GM12872 (cell line): ENCODE measurements at regions not wholly inside any gene's neighbourhood (a gene's known extent, or its start where the extent isn't known, plus 50 kb on each side); places are given as distances from the start of the nearest gene placed in this dataset.

Experiments
- CTCF ChIP-seq: IDR thresholded peaks from 3 replicates; pipeline ENCODE4 v1.5.1; 2011; ENCODE audit warnings: low read depth, mild to moderate bottlenecking, low read length, moderate library complexity; ENCODE audit not compliant: insufficient read depth

- TF ChIP-seq CTCF = no peak
These were observed 236.9 kb upstream of the NRIP1 start for GRCh38 chr21:15301736-15302135.

GRCh38 chr21:15306271-15306670 lies 241.5 kb upstream of the NRIP1 start:
- no peak for TF ChIP-seq CTCF

GRCh38 chr21:15308333-15308732 lies 243.5 kb upstream of the NRIP1 start:
- TF ChIP-seq CTCF = no peak

- no peak for TF ChIP-seq CTCF
These were observed 244.3 kb upstream of the NRIP1 start for GRCh38 chr21:15309022-15309590.

GRCh38 chr21:15309721-15310120 lies 244.9 kb upstream of the NRIP1 start:
- no peak for TF ChIP-seq CTCF

GRCh38 chr21:15311510-15311909 lies 246.7 kb upstream of the NRIP1 start:
- no peak for TF ChIP-seq CTCF

- TF ChIP-seq CTCF = no peak
These were observed 254.9 kb upstream of the NRIP1 start for GRCh38 chr21:15319727-15320126.
